ENCODE measurements at regions not wholly inside any gene's neighbourhood (a gene's known extent, or its start where the extent isn't known, plus 50 kb on each side); places are given as distances from the start of the nearest gene placed in this dataset.

DNA sequence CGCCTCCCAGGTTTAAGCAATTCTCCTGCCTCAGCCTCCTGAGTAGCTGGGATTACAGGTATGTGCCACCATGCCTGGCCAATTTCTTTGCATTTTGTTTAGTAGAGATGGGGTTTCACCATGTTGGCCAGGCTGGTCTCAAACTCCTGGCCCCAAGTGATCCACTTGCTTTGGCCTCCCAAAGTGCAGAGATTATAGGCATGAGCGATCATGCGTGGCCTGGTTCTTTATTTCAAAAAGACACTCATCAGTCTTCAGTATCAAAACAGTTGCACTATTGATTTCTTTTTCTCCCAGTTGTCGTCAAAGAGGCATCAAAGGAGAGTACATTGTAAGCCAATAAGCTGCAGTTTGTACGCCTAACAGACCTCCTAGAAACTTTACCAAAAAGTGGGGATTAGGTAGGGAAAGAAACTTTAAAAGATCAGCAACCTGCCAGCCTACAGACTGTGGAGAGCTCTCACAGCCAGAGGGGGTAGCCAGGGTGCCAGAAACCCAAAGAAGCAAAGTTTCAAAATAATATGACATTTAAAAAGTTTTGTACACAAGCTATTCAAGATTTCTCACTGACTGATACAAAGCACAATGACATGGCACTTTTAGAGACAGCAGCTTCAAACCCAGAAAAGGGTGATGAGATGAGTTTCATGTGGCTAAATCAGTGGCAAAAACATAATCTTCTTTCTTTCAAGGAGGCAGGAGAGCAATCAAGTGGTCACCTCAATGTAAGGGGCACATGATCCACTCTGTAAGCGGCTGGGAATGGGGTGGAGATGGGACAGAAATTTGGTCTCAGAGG is 83.0 kb upstream of the RALY start:
- intact Hi-C loops (cut with micrococcal nuclease; ENCODE audit: unreplicated experiment), result loop anchor here (10.0 kb wide), 1 partner anchor 116 kb away; no protein-coding TSS in a partner anchor
- CTCF ChIA-PET, result no interaction called here
- H3K27me3 Mint-ChIP-seq (ENCODE audit: unreplicated experiment), result no peaks in the 10 kb centered on the region
- H3K36me3 Mint-ChIP-seq (ENCODE audit: insufficient read depth, unreplicated experiment), result peaks cover 5% of the 10 kb centered on the region
- peaks cover 49% of the 10 kb centered on the region for H3K4me1 Mint-ChIP-seq (ENCODE audit: low read depth, unreplicated experiment)
- H3K9me3 Mint-ChIP-seq (ENCODE audit: low read depth, unreplicated experiment), result peaks cover 2% of the 10 kb centered on the region
- no peak for DNase-seq
- TF ChIP-seq, protein P1, sequence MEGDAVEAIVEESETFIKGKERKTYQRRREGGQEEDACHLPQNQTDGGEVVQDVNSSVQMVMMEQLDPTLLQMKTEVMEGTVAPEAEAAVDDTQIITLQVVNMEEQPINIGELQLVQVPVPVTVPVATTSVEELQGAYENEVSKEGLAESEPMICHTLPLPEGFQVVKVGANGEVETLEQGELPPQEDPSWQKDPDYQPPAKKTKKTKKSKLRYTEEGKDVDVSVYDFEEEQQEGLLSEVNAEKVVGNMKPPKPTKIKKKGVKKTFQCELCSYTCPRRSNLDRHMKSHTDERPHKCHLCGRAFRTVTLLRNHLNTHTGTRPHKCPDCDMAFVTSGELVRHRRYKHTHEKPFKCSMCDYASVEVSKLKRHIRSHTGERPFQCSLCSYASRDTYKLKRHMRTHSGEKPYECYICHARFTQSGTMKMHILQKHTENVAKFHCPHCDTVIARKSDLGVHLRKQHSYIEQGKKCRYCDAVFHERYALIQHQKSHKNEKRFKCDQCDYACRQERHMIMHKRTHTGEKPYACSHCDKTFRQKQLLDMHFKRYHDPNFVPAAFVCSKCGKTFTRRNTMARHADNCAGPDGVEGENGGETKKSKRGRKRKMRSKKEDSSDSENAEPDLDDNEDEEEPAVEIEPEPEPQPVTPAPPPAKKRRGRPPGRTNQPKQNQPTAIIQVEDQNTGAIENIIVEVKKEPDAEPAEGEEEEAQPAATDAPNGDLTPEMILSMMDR (IDR thresholded peaks at IDR 0.05; ENCODE audit: unreplicated experiment), result no peak
- no TSS peak for BruUV-seq (replicated peaks)
- no peak overlapping the region for H3K4me3 Mint-ChIP-seq (ENCODE audit: low read depth, unreplicated experiment)
- no peak overlapping the region for H3K27ac Mint-ChIP-seq (ENCODE audit: unreplicated experiment)

DNA sequence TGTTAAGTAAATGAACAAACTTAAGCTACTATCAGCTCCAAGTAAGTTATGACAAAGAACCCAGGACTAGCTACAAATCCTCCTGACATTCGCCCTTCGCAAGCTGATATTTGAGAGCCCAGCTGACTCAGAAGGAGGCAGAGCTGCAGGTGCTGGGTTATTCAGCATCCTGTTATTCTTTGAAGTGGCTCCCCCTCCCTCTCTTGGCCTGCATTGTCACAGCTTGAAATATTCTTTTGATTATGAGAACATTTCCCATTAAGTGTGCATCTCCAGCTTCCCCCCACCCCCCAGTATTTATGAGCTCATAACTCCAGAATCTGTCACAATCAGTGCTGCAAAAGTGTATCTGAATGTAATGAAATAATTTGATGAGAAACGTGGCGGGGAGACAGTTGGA is 78.8 kb upstream of the RALY start:
- CTCF ChIA-PET, result interaction anchor here (0.7 to 1.9 kb wide), 12 partner anchors 14 to 234 kb away, joined by 3 to 7 read pairs (median 4); no protein-coding TSS in a partner anchor
- no peaks in the 10 kb centered on the region for H3K27me3 Mint-ChIP-seq (ENCODE audit: unreplicated experiment)
- H3K27ac Mint-ChIP-seq (ENCODE audit: unreplicated experiment), result no peak overlapping the region
- no peaks in the 10 kb centered on the region for H3K36me3 Mint-ChIP-seq (ENCODE audit: insufficient read depth, unreplicated experiment)
- H3K9me3 Mint-ChIP-seq (ENCODE audit: low read depth, unreplicated experiment), result no peaks in the 10 kb centered on the region
- DNase-seq, result peak; percentile 49
- TF ChIP-seq, protein P1 (IDR thresholded peaks at IDR 0.05; ENCODE audit: unreplicated experiment), result no peak
- intact Hi-C loops (cut with micrococcal nuclease; ENCODE audit: unreplicated experiment), result loop anchor here (1.0 to 10.0 kb wide), 4 partner anchors 107 to 183 kb away; partner anchors contain the start of gene ZNF341
- BruUV-seq (replicated peaks), result no TSS peak
- H3K4me3 Mint-ChIP-seq (ENCODE audit: low read depth, unreplicated experiment), result no peak overlapping the region
- peaks cover 33% of the 10 kb centered on the region for H3K4me1 Mint-ChIP-seq (ENCODE audit: low read depth, unreplicated experiment)

DNA sequence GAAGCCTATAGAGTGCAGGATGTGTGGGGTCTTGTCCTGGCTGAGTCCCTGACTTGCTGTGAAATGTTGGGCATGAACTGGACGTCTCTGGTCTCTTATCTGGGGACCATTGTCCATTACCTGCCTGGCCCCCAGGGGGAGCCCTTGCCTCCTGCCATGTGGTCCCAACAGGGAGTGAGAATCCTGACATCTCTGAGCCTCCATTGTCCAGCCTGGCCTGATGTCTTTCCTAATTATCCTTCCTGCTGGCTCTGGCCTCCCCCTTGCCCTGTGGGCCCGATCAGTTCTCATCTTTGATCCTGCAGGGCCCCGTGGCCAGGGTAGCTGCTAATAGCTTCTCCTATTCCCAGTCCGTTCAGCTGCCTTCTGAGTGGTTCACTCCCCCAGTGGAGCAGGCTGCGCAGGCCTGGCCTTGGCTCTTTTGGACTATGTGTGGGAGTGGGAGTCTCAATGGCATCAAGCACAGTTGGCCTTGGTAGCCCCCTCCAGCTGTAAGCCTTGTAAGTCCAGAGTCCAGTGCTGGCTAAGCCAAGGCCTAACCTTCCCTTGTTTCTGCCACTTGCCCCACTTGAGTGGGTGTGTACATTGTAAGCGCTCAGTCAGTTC is 77.9 kb upstream of the RALY start:
- DNase-seq, result peak; percentile 81
- H3K27me3 Mint-ChIP-seq (ENCODE audit: unreplicated experiment), result no peaks in the 10 kb centered on the region
- CTCF ChIA-PET, result interaction anchor here (1.2 to 1.9 kb wide), 3 partner anchors 9 to 106 kb away, joined by 3 to 5 read pairs (median 3); partner anchors contain the start of gene RALY
- TF ChIP-seq, protein P1 (IDR thresholded peaks at IDR 0.05; ENCODE audit: unreplicated experiment), result peak; percentile 89
- H3K4me1 Mint-ChIP-seq (ENCODE audit: low read depth, unreplicated experiment), result peaks cover 31% of the 10 kb centered on the region
- no peaks in the 10 kb centered on the region for H3K36me3 Mint-ChIP-seq (ENCODE audit: insufficient read depth, unreplicated experiment)
- intact Hi-C loops (cut with micrococcal nuclease; ENCODE audit: unreplicated experiment), result loop anchor here (1.0 to 10.0 kb wide), 4 partner anchors 106 to 184 kb away; partner anchors contain the start of gene ZNF341
- no peak overlapping the region for H3K27ac Mint-ChIP-seq (ENCODE audit: unreplicated experiment)
- no peak overlapping the region for H3K4me3 Mint-ChIP-seq (ENCODE audit: low read depth, unreplicated experiment)
- no TSS peak for BruUV-seq (replicated peaks)
- H3K9me3 Mint-ChIP-seq (ENCODE audit: low read depth, unreplicated experiment), result no peaks in the 10 kb centered on the region

DNA sequence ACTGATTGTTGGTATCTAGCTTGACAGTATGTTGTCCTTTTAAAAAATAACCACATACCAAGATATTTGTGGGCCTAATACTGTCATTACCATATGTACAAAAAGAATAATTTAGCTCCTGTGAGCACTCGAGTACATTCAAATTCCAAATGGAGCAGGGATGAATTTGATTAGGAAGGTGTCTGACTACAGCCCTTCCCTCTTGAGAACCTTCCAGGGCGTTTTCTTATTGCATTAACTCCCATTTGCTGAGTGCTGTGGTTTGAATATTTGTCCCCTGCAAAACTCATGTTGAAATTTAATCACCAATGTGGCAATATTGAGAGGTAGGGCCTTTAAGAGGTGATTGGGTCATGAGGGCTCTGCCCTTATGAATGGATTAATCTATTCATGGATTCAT is 76.9 kb upstream of the RALY start:
- no TSS peak for BruUV-seq (replicated peaks)
- CTCF ChIA-PET, result interaction anchor here (0.6 to 1.6 kb wide), 4 partner anchors 9 to 152 kb away, joined by 3 to 5 read pairs (median 4); partner anchors contain the start of gene RALY
- DNase-seq, result no peak
- Mint-ChIP-seq H3K36me3 (ENCODE audit: insufficient read depth, unreplicated experiment) (no peaks in the 10 kb centered on the region), H3K4me1 (ENCODE audit: low read depth, unreplicated experiment) (peaks cover 22% of the 10 kb centered on the region), H3K27ac (ENCODE audit: unreplicated experiment) (no peak overlapping the region), H3K9me3 (ENCODE audit: low read depth, unreplicated experiment) (no peaks in the 10 kb centered on the region), H3K4me3 (ENCODE audit: low read depth, unreplicated experiment) (no peak overlapping the region), H3K27me3 (ENCODE audit: unreplicated experiment) (no peaks in the 10 kb centered on the region)
- TF ChIP-seq, protein P1 (IDR thresholded peaks at IDR 0.05; ENCODE audit: unreplicated experiment), result no peak
- intact Hi-C loops (cut with micrococcal nuclease; ENCODE audit: unreplicated experiment), result loop anchor here (5.0 to 10.0 kb wide), 2 partner anchors 122 to 184 kb away; partner anchors contain the start of gene ZNF341
